H1 (cell line): ENCODE measurements at regions not wholly inside any gene's neighbourhood (a gene's known extent, or its start where the extent isn't known, plus 50 kb on each side); places are given as distances from the start of the nearest gene placed in this dataset.

Experiments
- BRCA1 ChIP-seq: IDR thresholded peaks from 2 replicates; pipeline ENCODE4 v1.6.1; 2012; ENCODE audit warnings: low read depth, low read length, improper control_type of control experiment
- CBX5 ChIP-seq: fragments of 300-800, 300-1000 bp; sonication (generic); IDR thresholded peaks from 2 replicates; pipeline ENCODE4 v1.7.1; 2016; ENCODE audit warnings: antibody characterized with exemption, low read length, low read depth
- CTCF ChIP-seq, 3 experiments: IDR thresholded peaks; 1 replicate in 2 of 3; 2 replicates in 1 of 3; pipeline versions ENCODE4 v1.5.1 to v1.6.1; 2011; ENCODE audit warnings: low read length in 3 of 3, mild to moderate bottlenecking in 3 of 3, inconsistent platforms in 2 of 3, low read depth in 1 of 3, moderate library complexity in 1 of 3; ENCODE audit not compliant: insufficient read depth in 1 of 3; ENCODE audit errors: control extremely low read depth in 1 of 3
- JUND ChIP-seq: IDR thresholded peaks from 2 replicates; pipeline ENCODE4 v1.6.1; 2011; ENCODE audit warnings: mild to moderate bottlenecking, improper control_type of control experiment, low read length
- POLR2A ChIP-seq, 2 experiments: IDR thresholded peaks; 1 replicate in 1 of 2; 2 replicates in 1 of 2; pipeline ENCODE4 v1.6.1; 2011; ENCODE audit warnings: low read depth in 2 of 2, low read length in 2 of 2, mild to moderate bottlenecking in 2 of 2; ENCODE audit errors: control extremely low read depth in 1 of 2
- RAD21 ChIP-seq, 2 experiments: IDR thresholded peaks in 1 of 2; conservative IDR thresholded peaks in 1 of 2; 2 replicates each; pipeline ENCODE4 v1.6.1; 2011; ENCODE audit warnings: low read depth in 2 of 2, low read length in 2 of 2, improper control_type of control experiment in 1 of 2, inconsistent platforms in 1 of 2, mild to moderate bottlenecking in 1 of 2, moderate library complexity in 1 of 2
- RNF2 ChIP-seq: fragments of 200-900, 300-1000 bp; sonication (generic); IDR thresholded peaks from 2 replicates; pipeline ENCODE4 v1.7.1; 2016; ENCODE audit warnings: borderline replicate concordance, low read depth, mild to moderate bottlenecking, antibody characterized with exemption, low read length; ENCODE audit not compliant: poor library complexity, severe bottlenecking; ENCODE audit errors: missing control alignments

GRCh38 chr15:27686971-27687370 lies 412.1 kb downstream of the OCA2 start:
- no peak for TF ChIP-seq CBX5
- no peak for TF ChIP-seq POLR2A (IDR thresholded peaks at IDR 0.05; ENCODE audit: control extremely low read depth in 1 of 2, low read depth in 2 of 2, low read length in 2 of 2)
- no peak for TF ChIP-seq CTCF (IDR thresholded peaks at IDR 0.05; ENCODE audit: control extremely low read depth in 1 of 3, insufficient read depth in 1 of 3, low read depth in 1 of 3, low read length in 3 of 3)
- TF ChIP-seq BRCA1, result no peak
- no peak for TF ChIP-seq RAD21 (IDR thresholded peaks at IDR 0.05 in 1 of 2, conservative IDR thresholded peaks at IDR 0.05 in 1 of 2; ENCODE audit: low read depth in 2 of 2, low read length in 2 of 2)
- no peak for TF ChIP-seq RNF2
- TF ChIP-seq JUND, result no peak
